ENCODE measurements at regions not wholly inside any gene's neighbourhood (a gene's known extent, or its start where the extent isn't known, plus 50 kb on each side); places are given as distances from the start of the nearest gene placed in this dataset.

DNA sequence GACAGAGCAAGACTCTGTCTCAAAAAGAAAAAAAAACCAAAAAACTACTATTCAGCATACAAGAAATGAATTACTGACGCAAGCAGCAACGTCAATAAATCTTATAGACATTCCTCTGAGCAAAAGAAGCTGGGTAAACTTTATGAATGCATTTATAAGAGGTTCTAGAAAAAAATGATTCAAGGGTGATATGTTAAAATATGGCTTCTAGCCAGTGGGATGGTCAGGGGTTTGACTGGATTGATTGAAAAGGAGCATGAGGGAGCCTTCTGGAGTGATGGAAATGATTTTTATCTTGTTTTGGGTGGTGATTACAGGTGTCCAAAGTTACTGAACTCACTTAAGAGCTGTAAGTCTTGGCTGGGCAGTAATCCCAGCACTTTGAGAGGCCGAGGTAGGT is 64.9 kb upstream of the SALL4 start:
- DNase-seq: no peak

DNA sequence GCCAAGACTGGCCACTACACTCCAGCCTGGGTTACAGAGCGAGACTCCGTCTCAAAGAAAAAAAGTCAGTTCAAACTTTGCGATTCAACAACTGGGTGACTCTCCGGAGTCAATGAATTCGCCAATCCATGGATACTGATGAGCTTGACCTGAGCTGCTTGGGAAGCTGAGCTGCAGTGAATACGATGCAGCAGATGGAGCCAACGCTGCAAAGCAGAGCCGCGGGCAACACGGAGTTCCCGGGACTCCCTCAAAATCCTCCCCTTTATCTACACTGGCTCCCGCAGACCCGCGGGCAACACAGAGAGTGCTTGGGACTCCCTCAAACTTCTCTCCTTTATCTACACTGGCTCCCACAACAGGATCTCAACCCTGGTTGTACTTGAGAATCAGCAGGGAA is 62.6 kb upstream of the SALL4 start:
- no peak for DNase-seq

DNA sequence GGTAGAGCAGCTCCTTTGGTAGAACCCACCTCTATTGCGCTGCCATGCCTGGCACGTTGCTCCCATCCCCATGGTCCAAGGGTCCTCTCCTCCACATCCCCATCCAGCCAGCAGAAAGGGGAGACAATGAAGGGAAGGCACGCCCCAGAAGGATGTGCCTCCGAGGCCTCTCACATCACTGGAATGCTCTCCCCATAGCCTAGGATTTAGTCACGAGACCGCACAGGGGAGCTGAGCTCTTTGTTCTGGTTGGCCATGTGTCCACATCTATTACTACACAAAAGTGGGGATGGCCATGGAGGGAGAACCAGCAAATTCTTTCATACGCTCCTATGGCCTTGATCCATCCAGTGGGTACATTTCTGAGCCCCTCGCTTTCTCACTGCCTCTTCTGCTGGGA is 60.5 kb upstream of the SALL4 start:
- no peak for DNase-seq

DNA sequence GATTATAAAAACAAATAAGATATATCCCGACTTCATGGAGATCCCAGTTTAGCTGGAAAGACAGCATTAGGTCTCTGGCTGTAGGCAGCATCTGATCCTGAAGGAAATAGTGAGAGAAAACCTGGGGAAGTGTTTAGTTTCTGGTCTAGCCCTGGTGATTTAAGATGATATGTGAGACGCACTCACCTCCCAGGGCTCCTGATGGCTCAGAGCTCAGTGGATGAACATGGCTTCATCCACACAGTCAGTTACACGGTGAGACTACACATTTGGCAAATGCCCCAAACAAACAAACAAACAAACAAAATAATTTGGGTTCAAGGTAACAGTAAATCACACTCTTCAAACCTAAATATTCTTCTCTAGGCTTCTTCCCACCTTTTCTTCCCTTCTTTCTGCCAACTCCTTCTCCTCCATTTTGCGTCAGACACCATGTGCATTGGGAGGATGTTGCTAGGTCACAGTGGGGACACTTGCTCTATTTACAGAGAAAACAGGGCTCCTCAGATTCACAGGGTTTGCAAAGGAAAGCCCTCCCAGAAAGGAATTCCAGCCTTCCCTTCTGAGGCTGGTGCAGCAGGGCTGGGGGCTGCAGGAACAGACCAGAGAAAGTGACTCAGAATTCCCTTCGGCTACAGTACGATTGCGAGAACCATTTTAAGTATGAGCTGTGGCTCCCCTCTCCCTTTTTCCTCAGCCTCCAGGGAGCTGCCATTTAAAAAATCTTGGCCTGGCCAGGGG is 59.6 kb upstream of the SALL4 start:
- no peak for DNase-seq

DNA sequence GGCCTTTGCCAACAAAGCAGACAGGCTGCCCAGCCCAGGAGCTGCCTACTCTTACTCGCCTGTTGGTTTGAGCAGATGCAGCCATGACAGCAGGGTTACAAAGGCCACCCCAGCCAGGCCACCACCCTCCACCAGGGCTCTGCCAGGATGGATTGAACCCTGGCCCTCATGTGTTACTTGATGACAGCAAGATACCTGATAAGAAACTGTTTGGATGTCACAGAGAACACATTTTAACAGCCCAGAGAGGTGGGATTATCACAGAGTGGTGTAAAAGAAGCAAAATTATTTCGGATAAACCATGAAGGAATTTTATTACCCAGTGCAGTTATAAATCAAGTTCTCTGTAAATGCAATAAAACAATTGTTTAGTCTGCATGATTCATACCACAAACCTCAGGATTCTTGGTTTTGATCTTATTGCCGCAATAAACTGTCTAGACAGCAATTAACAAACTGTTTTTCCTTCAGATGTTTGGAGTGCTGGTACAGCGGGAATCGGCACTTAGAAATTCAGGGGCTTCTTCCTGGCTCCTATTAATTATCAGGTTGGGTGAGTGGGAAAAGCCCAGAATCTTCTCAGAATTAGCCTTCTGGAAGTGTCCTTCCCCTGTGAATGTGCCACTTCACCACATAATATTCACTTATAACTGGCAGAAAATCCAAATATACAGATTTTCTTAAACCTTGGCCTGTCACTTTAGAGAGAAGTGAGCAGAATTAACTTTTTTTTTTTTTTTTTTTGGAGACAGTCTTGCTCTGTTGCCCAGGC is 58.0 kb upstream of the SALL4 start:
- DNase-seq: no peak

DNA sequence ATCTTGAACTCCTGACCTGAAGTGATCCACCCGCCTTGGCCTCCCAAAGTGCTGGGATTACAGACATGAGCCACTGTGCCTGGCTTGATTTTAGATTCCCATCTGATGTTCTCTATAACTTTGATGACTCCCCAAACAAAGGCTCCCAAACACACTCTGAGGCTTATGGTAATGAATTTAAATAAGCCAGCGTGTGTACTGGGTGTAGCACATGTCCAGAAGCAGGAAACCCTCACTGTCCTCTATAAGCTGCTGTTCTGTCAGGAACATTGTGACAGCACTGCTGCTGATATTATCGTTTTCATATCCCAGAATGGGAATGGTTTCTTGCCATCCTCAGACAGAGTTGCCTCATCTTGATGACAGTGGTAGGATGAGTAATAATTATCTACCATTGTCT is 54.1 kb upstream of the SALL4 start:
- DNase-seq: no peak

DNA sequence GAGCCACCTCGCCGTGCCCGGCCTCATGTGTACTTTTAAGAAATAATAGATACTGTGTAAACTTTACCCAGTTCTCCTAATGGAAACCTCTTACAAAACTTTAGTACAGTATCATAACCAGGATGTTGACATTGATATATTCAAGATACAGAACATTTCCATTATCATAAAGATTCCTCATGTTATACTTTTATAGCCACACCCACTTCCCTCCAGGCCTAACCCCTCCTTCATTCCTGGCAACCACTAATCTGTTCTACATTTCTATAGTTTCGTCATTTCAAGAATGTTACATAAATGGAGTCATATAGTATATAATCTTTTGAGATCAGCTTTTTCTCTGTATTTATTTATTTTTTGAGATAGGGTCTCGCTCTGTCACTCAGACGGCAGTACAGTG is 52.6 kb upstream of the SALL4 start:
- DNase-seq: no peak
